Upper lobe of left lung (tissue), 6 donors: ENCODE measurements at regions not wholly inside any gene's neighbourhood (a gene's known extent, or its start where the extent isn't known, plus 50 kb on each side); places are given as distances from the start of the nearest gene placed in this dataset.

Experiments
- ATAC-seq, 2 donors: fragments of 200-7000 bp; cut with Tn5 transposase; one replicate each; pipeline ENCODE4 v1.9.1; 2022; ENCODE audit warnings: mild to moderate bottlenecking in 2 of 2, moderate library complexity in 2 of 2; ENCODE audit not compliant: low FRiP score in 2 of 2
- DNase-seq, 2 donors: peaks; one replicate each; pipeline ENCODE4 v3.0.0-alpha.2; 2019 to 2020
- H3K27ac ChIP-seq, 4 donors: fragments of 200-600 bp; sonication (generic); one replicate each; pipeline ENCODE4 v1.5.1; 2016 to 2019
- H3K27me3 ChIP-seq, 4 donors: fragments of 200-600 bp; sonication (generic); one replicate each; pipeline ENCODE4 v1.5.1; 2017 to 2019
- H3K36me3 ChIP-seq, 4 donors: fragments of 200-600 bp; sonication (generic); one replicate each; pipeline ENCODE4 v1.5.1; 2016 to 2019
- H3K4me1 ChIP-seq, 4 donors: fragments of 200-600 bp; sonication (generic); one replicate each; pipeline ENCODE4 v1.5.1; 2018 to 2019
- H3K4me3 ChIP-seq, 4 donors: fragments of 200-600 bp; sonication (generic); one replicate each; pipeline ENCODE4 v1.5.1; 2017 to 2019; ENCODE audit warnings: mild to moderate bottlenecking in 2 of 4, moderate library complexity in 1 of 4
- H3K9me3 ChIP-seq, 4 donors: fragments of 200-600 bp; sonication (generic); one replicate each; pipeline ENCODE4 v1.5.1; 2018 to 2019
- EP300 ChIP-seq, 4 donors: sonication (generic); formaldehyde crosslinking; IDR thresholded peaks; one replicate each; pipeline ENCODE4 v1.5.1; 2017; ENCODE audit warnings: antibody characterized with exemption in 4 of 4, control low read depth in 2 of 4
- POLR2A ChIP-seq, 4 donors: fragments of 450-650 bp; IDR thresholded peaks; one replicate each; pipeline ENCODE4 v1.5.1; 2016 to 2017; ENCODE audit warnings: antibody characterized with exemption in 4 of 4, mild to moderate bottlenecking in 2 of 4
- POLR2AphosphoS5 ChIP-seq, 2 donors: sonication (generic); formaldehyde crosslinking; IDR thresholded peaks; one replicate each; pipeline ENCODE4 v1.5.1; 2017; ENCODE audit warnings: antibody characterized with exemption in 2 of 2
- WGBS, 2 donors: methylation state at CpG; one replicate each; pipeline ENCODE4 v1.1.5; 2017 to 2018; 5-methylcytosine and 5-hydroxymethylcytosine counted together
- TF ChIP-seq, protein P1 (sequence below), 6 experiments: fragments of 450-650 bp in 4 of 6; fragments of 200-600 bp in 2 of 6; sonication (generic) in 2 of 6; IDR thresholded peaks; one replicate each; pipeline ENCODE4 v1.5.1; 2016 to 2019; ENCODE audit warnings: antibody characterized with exemption in 6 of 6
- donor health status: DM: no; HTN: no; CAD: no; lungs with moderate emphysema.
- donor health status: DM: no; HTN: yes; CAD: no; lungs with severe emphysema.

DNA sequence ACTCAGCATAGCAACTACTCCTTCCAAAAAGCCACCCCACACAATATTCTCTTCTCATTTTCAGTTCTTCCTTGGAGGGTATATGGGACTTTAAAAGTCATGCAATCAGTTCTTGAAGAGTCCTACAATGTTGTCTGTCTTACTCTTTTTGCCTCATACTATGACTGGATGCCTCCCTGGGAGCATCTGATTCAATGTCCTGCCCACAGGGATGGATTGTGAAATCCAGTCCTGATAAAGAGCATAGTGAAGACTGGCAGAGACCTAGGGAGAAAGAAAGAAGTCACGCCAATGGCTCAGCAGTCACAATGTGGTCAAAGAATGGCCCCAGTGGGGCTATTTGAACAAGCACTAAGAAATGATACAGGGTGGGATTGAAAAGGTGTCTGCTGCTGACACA is 155.1 kb upstream of the SERPINE2 start:
- Histone ChIP-seq H3K36me3 (no peaks in the 10 kb centered on the region), H3K4me3 (no peak overlapping the region), H3K9me3 (peaks cover 0 to 2% (median 0%) of the 10 kb centered on the region in 4 donors), H3K27me3 (no peaks in the 10 kb centered on the region), H3K27ac (no peak overlapping the region), H3K4me1 (no peaks in the 10 kb centered on the region)
- ATAC-seq = no peak
- DNase-seq = no peak
- TF ChIP-seq, protein P1, sequence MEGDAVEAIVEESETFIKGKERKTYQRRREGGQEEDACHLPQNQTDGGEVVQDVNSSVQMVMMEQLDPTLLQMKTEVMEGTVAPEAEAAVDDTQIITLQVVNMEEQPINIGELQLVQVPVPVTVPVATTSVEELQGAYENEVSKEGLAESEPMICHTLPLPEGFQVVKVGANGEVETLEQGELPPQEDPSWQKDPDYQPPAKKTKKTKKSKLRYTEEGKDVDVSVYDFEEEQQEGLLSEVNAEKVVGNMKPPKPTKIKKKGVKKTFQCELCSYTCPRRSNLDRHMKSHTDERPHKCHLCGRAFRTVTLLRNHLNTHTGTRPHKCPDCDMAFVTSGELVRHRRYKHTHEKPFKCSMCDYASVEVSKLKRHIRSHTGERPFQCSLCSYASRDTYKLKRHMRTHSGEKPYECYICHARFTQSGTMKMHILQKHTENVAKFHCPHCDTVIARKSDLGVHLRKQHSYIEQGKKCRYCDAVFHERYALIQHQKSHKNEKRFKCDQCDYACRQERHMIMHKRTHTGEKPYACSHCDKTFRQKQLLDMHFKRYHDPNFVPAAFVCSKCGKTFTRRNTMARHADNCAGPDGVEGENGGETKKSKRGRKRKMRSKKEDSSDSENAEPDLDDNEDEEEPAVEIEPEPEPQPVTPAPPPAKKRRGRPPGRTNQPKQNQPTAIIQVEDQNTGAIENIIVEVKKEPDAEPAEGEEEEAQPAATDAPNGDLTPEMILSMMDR (IDR thresholded peaks at IDR 0.05) = no peak
- no peak for TF ChIP-seq EP300 (IDR thresholded peaks at IDR 0.05)
- TF ChIP-seq POLR2A (IDR thresholded peaks at IDR 0.05) = no peak
- TF ChIP-seq POLR2AphosphoS5 (IDR thresholded peaks at IDR 0.05) = no peak
- 90 to 100% methylated on average over 1 of the region's 1 CpG for WGBS, 2 donors

GRCh38 chr2:224191465-224191864 is 152.4 kb upstream of the SERPINE2 start:
- Histone ChIP-seq H3K9me3 (peaks cover 0 to 2% (median 0%) of the 10 kb centered on the region in 4 donors), H3K4me3 (no peak overlapping the region), H3K27me3 (no peaks in the 10 kb centered on the region), H3K27ac (no peak overlapping the region), H3K4me1 (no peaks in the 10 kb centered on the region), H3K36me3 (no peaks in the 10 kb centered on the region)
- 78 to 79% methylated on average over 3 of the region's 3 CpGs for WGBS, 2 donors
- DNase-seq = no peak
- no peak for ATAC-seq
- no peak for TF ChIP-seq POLR2AphosphoS5 (IDR thresholded peaks at IDR 0.05)
- TF ChIP-seq EP300 (IDR thresholded peaks at IDR 0.05) = no peak
- no peak for TF ChIP-seq POLR2A (IDR thresholded peaks at IDR 0.05)
- TF ChIP-seq, protein P1 (IDR thresholded peaks at IDR 0.05) = no peak

DNA sequence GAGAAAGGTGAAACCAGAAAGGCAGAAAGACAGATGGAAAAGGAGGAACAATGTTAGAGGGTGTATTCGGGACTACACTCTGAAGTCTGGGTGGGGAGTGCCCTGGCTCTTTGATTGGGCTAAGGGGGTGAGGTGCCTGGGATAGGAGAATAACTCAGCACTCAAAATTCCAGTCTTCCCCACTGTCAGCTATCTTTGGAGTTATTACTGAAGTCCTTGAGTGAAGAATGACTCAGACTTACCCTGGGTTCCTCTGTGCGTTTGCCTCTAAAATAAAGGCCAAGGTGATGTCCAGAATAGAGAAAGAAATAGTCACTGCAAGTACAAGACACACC is 151.8 kb upstream of the SERPINE2 start:
- no peak overlapping the region for H3K27ac ChIP-seq
- WGBS, 2 donors = 72 to 73% methylated on average over 2 of the region's 2 CpGs
- no peak overlapping the region for H3K4me3 ChIP-seq
- no peaks in the 10 kb centered on the region for H3K27me3 ChIP-seq
- no peaks in the 10 kb centered on the region for H3K4me1 ChIP-seq
- DNase-seq = no peak
- H3K9me3 ChIP-seq = peaks cover 0 to 2% (median 0%) of the 10 kb centered on the region in 4 donors
- no peak for ATAC-seq
- no peaks in the 10 kb centered on the region for H3K36me3 ChIP-seq
- TF ChIP-seq EP300 (IDR thresholded peaks at IDR 0.05) = no peak
- no peak for TF ChIP-seq POLR2A (IDR thresholded peaks at IDR 0.05)
- TF ChIP-seq POLR2AphosphoS5 (IDR thresholded peaks at IDR 0.05) = no peak
- TF ChIP-seq, protein P1 (IDR thresholded peaks at IDR 0.05) = no peak

- Histone ChIP-seq H3K4me1 (no peaks in the 10 kb centered on the region), H3K4me3 (no peak overlapping the region), H3K9me3 (peaks cover 0 to 2% (median 0%) of the 10 kb centered on the region in 4 donors), H3K27ac (no peak overlapping the region), H3K27me3 (no peaks in the 10 kb centered on the region), H3K36me3 (no peaks in the 10 kb centered on the region)
- no peak for TF ChIP-seq POLR2A (IDR thresholded peaks at IDR 0.05)
- TF ChIP-seq, protein P1 (IDR thresholded peaks at IDR 0.05) = no peak
- TF ChIP-seq EP300 (IDR thresholded peaks at IDR 0.05) = no peak
- no peak for TF ChIP-seq POLR2AphosphoS5 (IDR thresholded peaks at IDR 0.05)
- 71 to 88% methylated on average over 2 of the region's 2 CpGs for WGBS, 2 donors
- ATAC-seq = no peak
- no peak for DNase-seq
Measured at GRCh38 chr2:224190234-224190935, 151.3 kb upstream of the SERPINE2 start.

- 77 to 94% methylated on average over 1 of the region's 1 CpG for WGBS, 2 donors
- no peak for ATAC-seq
- H3K27me3 ChIP-seq = no peaks in the 10 kb centered on the region
Measured at GRCh38 chr2:224187220-224187619, 148.1 kb upstream of the SERPINE2 start.

More at GRCh38 chr2:224187220-224187619, 148.1 kb upstream of the SERPINE2 start:
- no peaks in the 10 kb centered on the region for H3K4me1 ChIP-seq
- H3K36me3 ChIP-seq = no peaks in the 10 kb centered on the region
- TF ChIP-seq EP300 (IDR thresholded peaks at IDR 0.05) (no peak), POLR2A (IDR thresholded peaks at IDR 0.05) (no peak), POLR2AphosphoS5 (IDR thresholded peaks at IDR 0.05) (no peak)
- TF ChIP-seq, protein P1 (IDR thresholded peaks at IDR 0.05) = no peak
- no peak overlapping the region for H3K4me3 ChIP-seq
- no peak for DNase-seq
- no peak overlapping the region for H3K27ac ChIP-seq
- H3K9me3 ChIP-seq = no peaks in the 10 kb centered on the region
